Lung (tissue), 11 donors: ENCODE measurements at regions not wholly inside any gene's neighbourhood (a gene's known extent, or its start where the extent isn't known, plus 50 kb on each side); places are given as distances from the start of the nearest gene placed in this dataset.

Experiments used
- ATAC-seq: fragments of 200-7000 bp; cut with Tn5 transposase; one replicate; pipeline ENCODE4 v1.9.1; 2020; ENCODE audit warnings: moderate number of reproducible peaks; ENCODE audit not compliant: insufficient read depth, low FRiP score
- DNase-seq, 3 donors: peaks; one replicate each; pipeline ENCODE4 v3.0.0-alpha.2; 2013 to 2017
- H3K27ac ChIP-seq, 2 donors: one replicate each; pipeline ENCODE4 v1.5.1; 2013; ENCODE audit warnings: mild to moderate bottlenecking in 2 of 2, moderate library complexity in 2 of 2, control low read depth in 1 of 2, inconsistent platforms in 1 of 2, low read depth in 1 of 2, low read length in 1 of 2
- H3K27me3 ChIP-seq, 3 donors: one replicate each; pipeline ENCODE4 v1.5.1; 2013; ENCODE audit warnings: low read length in 2 of 3; ENCODE audit not compliant: control insufficient read depth in 3 of 3, insufficient read depth in 3 of 3
- H3K36me3 ChIP-seq, 4 donors: one replicate each; pipeline ENCODE4 v1.5.1; 2013; ENCODE audit warnings: low read length in 4 of 4, mild to moderate bottlenecking in 1 of 4, moderate library complexity in 1 of 4; ENCODE audit not compliant: control insufficient read depth in 4 of 4, insufficient read depth in 4 of 4
- H3K4me1 ChIP-seq, 5 donors: one replicate each; pipeline ENCODE4 v1.5.1; 2013; ENCODE audit warnings: low read length in 5 of 5, mild to moderate bottlenecking in 2 of 5, moderate library complexity in 1 of 5; ENCODE audit not compliant: control insufficient read depth in 5 of 5, insufficient read depth in 5 of 5
- H3K4me3 ChIP-seq: one replicate; pipeline ENCODE4 v1.5.1; 2013; ENCODE audit warnings: mild to moderate bottlenecking, control low read depth, moderate library complexity
- H3K9ac ChIP-seq, 2 donors: one replicate each; pipeline ENCODE4 v1.5.1; 2013; ENCODE audit warnings: low read length in 2 of 2, control low read depth in 1 of 2; ENCODE audit not compliant: insufficient read depth in 1 of 2
- H3K9me3 ChIP-seq, 4 donors: one replicate each; pipeline ENCODE4 v1.5.1; 2013; ENCODE audit warnings: low read length in 3 of 4, mild to moderate bottlenecking in 1 of 4, moderate library complexity in 1 of 4; ENCODE audit not compliant: control insufficient read depth in 4 of 4, insufficient read depth in 3 of 4
- WGBS, 2 donors: extraction: QIAGEN DNeasy Blood & Tissue Kit; methylation state at CpG; one replicate each; pipeline ENCODE4 v1.1.7; 2013; 5-methylcytosine and 5-hydroxymethylcytosine counted together
- TF ChIP-seq, protein P1 (sequence below): IDR thresholded peaks from 2 replicates; pipeline ENCODE4 v1.5.1; 2012; ENCODE audit warnings: mild to moderate bottlenecking; ENCODE audit errors: control extremely low read depth, extremely low read depth
- donor health status: control.
- donor health status: control.
- donor health status: Bipolar disorder and iron deficiency.
- donor health status: healthy.
- donor health status: DM: yes; HTN: yes; CAD: no.

DNA sequence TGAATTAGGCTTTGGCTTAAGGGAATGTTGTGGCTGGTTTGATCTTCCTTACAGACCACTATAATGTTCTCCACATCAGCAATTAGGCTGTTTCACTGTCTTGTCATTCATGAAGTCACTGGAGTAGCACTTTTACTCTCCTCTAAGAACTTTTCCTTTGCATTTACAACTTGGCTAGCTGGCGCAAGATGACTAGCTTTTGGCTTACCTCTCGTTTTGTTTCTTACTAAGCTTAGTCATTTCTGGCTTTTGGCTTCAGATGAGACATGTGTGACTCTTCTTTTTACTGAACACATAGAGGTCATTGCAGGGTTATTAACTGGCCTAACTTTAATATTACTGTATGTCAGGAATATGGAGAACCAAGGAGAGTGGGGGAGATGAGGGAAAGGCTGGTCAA, 143.2 kb downstream of the PTCHD4 start:
- H3K27me3 ChIP-seq: no peaks in the 10 kb centered on the region
- WGBS, 2 donors: 82 to 90% methylated on average over 2 of the region's 2 CpGs
- H3K36me3 ChIP-seq: no peaks in the 10 kb centered on the region
- peaks cover 0 to 5% (median 0%) of the 10 kb centered on the region in 4 donors for H3K9me3 ChIP-seq
- no peak overlapping the region for H3K9ac ChIP-seq
- H3K4me3 ChIP-seq: no peak overlapping the region
- no peaks in the 10 kb centered on the region for H3K4me1 ChIP-seq
- ATAC-seq (no peak), DNase-seq (no peak)
- TF ChIP-seq, protein P1, sequence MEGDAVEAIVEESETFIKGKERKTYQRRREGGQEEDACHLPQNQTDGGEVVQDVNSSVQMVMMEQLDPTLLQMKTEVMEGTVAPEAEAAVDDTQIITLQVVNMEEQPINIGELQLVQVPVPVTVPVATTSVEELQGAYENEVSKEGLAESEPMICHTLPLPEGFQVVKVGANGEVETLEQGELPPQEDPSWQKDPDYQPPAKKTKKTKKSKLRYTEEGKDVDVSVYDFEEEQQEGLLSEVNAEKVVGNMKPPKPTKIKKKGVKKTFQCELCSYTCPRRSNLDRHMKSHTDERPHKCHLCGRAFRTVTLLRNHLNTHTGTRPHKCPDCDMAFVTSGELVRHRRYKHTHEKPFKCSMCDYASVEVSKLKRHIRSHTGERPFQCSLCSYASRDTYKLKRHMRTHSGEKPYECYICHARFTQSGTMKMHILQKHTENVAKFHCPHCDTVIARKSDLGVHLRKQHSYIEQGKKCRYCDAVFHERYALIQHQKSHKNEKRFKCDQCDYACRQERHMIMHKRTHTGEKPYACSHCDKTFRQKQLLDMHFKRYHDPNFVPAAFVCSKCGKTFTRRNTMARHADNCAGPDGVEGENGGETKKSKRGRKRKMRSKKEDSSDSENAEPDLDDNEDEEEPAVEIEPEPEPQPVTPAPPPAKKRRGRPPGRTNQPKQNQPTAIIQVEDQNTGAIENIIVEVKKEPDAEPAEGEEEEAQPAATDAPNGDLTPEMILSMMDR: no peak
- no peak overlapping the region for H3K27ac ChIP-seq

DNA sequence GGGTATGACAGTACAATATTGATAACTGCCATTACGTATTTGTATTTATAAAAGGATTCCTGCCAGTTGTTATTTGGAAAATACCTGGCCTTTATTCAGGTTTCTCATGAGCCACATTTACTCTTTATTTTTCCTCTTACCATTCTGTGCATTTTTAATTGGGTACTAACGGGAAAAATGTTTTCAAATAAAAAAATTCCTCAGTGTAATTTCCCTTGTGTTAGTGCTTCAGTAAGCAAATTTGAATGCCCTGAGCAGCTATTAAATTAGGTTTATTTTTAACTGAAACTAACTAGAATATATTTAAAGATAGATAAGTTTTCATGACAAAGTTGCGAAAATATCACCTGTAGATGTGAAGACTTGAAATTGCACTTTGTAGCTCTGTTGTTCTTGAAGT, 146.0 kb downstream of the PTCHD4 start:
- TF ChIP-seq, protein P1: no peak
- Histone ChIP-seq H3K27ac (no peak overlapping the region), H3K9ac (no peak overlapping the region), H3K9me3 (peaks cover 0 to 5% (median 0%) of the 10 kb centered on the region in 4 donors), H3K27me3 (no peaks in the 10 kb centered on the region), H3K4me3 (no peak overlapping the region), H3K4me1 (no peaks in the 10 kb centered on the region), H3K36me3 (no peaks in the 10 kb centered on the region)
- ATAC-seq: no peak
- DNase-seq: no peak
- 89 to 93% methylated on average over 3 of the region's 3 CpGs for WGBS, 2 donors

DNA sequence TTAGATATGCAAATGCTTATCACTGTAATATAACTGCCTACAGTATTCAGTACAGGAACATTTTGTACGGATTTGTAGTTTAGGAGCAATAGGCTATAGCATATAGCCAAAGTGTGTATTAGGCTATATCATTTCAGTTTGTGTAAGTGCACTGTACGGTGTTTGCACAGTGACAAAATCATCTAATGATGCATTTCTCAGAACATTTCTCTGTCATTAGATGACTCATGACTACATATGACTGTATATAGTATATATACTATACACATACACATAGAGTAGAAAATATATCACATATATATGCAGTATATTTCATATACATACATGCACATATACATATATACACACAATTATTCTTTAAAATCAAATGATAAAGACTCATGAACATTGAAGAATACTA, 158.4 kb downstream of the PTCHD4 start:
- no peak overlapping the region for H3K27ac ChIP-seq
- no peaks in the 10 kb centered on the region for H3K36me3 ChIP-seq
- H3K4me1 ChIP-seq: no peaks in the 10 kb centered on the region
- WGBS, 2 donors: 91 to 95% methylated on average over 2 of the region's 2 CpGs
- ATAC-seq: no peak
- TF ChIP-seq, protein P1: no peak
- DNase-seq: no peak
- no peaks in the 10 kb centered on the region for H3K9me3 ChIP-seq
- H3K9ac ChIP-seq: no peak overlapping the region
- no peak overlapping the region for H3K4me3 ChIP-seq
- H3K27me3 ChIP-seq: no peaks in the 10 kb centered on the region

GRCh38 chr6:47944846-47945245, 163.0 kb downstream of the OPN5 start:
- no peak for DNase-seq

More at GRCh38 chr6:47944846-47945245, 163.0 kb downstream of the OPN5 start:
- Histone ChIP-seq H3K9me3 (no peaks in the 10 kb centered on the region), H3K9ac (no peak overlapping the region), H3K4me3 (no peak overlapping the region), H3K27me3 (no peaks in the 10 kb centered on the region), H3K27ac (no peak overlapping the region), H3K4me1 (peaks cover 0 to 5% (median 0%) of the 10 kb centered on the region in 5 donors), H3K36me3 (no peaks in the 10 kb centered on the region)
- no peak for ATAC-seq
- TF ChIP-seq, protein P1: no peak
- 83 to 94% methylated on average over 4 of the region's 4 CpGs for WGBS, 2 donors
